Uterus (tissue), 3 donors: ENCODE measurements at regions not wholly inside any gene's neighbourhood (a gene's known extent, or its start where the extent isn't known, plus 50 kb on each side); places are given as distances from the start of the nearest gene placed in this dataset.
"Not testable (repeated sequence)": the region's sequence is repeated elsewhere in the genome, so short reads cannot be mapped to it uniquely, and the experiment has no call there.

Experiments used
- DNase-seq, 2 donors: peaks; one replicate each; pipeline ENCODE4 v3.0.0-alpha.2; 2019 to 2020
- H3K27ac ChIP-seq, 2 donors: fragments of 200-600 bp; sonication (generic); 1 replicate in 1 of 2; 2 replicates in 1 of 2; pipeline ENCODE4 v1.5.1; 2016 to 2018
- H3K27me3 ChIP-seq, 2 donors: fragments of 200-600 bp; sonication (generic); one replicate each; pipeline ENCODE4 v1.5.1; 2018 to 2019; ENCODE audit warnings: control low read depth in 1 of 2
- H3K36me3 ChIP-seq, 2 donors: fragments of 200-600 bp; sonication (generic); one replicate each; pipeline ENCODE4 v1.5.1; 2019; ENCODE audit warnings: control low read depth in 1 of 2
- H3K4me1 ChIP-seq, 2 donors: fragments of 200-600 bp; sonication (generic); one replicate each; pipeline ENCODE4 v1.5.1; 2018 to 2019; ENCODE audit warnings: control low read depth in 1 of 2
- H3K4me3 ChIP-seq, 2 donors: fragments of 200-600 bp; sonication (generic); 1 replicate in 1 of 2; 2 replicates in 1 of 2; pipeline ENCODE4 v1.5.1; 2018 to 2019; ENCODE audit warnings: mild to moderate bottlenecking in 1 of 2
- H3K9me3 ChIP-seq, 2 donors: fragments of 200-600 bp; sonication (generic); one replicate each; pipeline ENCODE4 v1.5.1; 2019; ENCODE audit warnings: control low read depth in 1 of 2
- CTCF ChIP-seq, 4 experiments: fragments of 200-600 bp in 2 of 4; fragments of 450-650 bp in 2 of 4; sonication (generic) in 2 of 4; IDR thresholded peaks; one replicate each; pipeline ENCODE4 v1.5.1; 2016 to 2019; ENCODE audit warnings: antibody characterized with exemption in 4 of 4, mild to moderate bottlenecking in 2 of 4, moderate library complexity in 1 of 4
- POLR2A ChIP-seq, 2 donors: fragments of 450-650 bp; IDR thresholded peaks; one replicate each; pipeline ENCODE4 v1.6.1; 2016; ENCODE audit warnings: antibody characterized with exemption in 2 of 2, mild to moderate bottlenecking in 1 of 2, moderate library complexity in 1 of 2
- intact Hi-C: fragments of 100-400 bp; cut with DNase I; formaldehyde crosslinking; loops from one replicate; pipeline ENCODE4 v1.15.1; 2023; ENCODE audit warnings: low total_unique reads
- donor health status: DM: yes; HTN: yes; CAD: no.

GRCh38 chr5:85000671-85001070 is 616.0 kb upstream of the EDIL3 start:
- H3K27ac ChIP-seq, result no peak overlapping the region
- H3K4me1 ChIP-seq, result no peaks in the 10 kb centered on the region
- intact Hi-C loops, result no loop called here
- no peaks in the 10 kb centered on the region for H3K27me3 ChIP-seq
- TF ChIP-seq POLR2A (IDR thresholded peaks at IDR 0.05) (no peak), CTCF (IDR thresholded peaks at IDR 0.05) (no peak)
- DNase-seq, result no peak
- H3K9me3 ChIP-seq, result no peaks in the 10 kb centered on the region
- no peaks in the 10 kb centered on the region for H3K36me3 ChIP-seq
- no peak overlapping the region for H3K4me3 ChIP-seq

GRCh38 chr5:85002026-85002425 is 617.3 kb upstream of the EDIL3 start:
- H3K27ac ChIP-seq, H3K4me3 ChIP-seq, H3K27me3 ChIP-seq, H3K36me3 ChIP-seq, intact Hi-C loops, H3K9me3 ChIP-seq, H3K4me1 ChIP-seq, DNase-seq: not testable (repeated sequence)

DNA sequence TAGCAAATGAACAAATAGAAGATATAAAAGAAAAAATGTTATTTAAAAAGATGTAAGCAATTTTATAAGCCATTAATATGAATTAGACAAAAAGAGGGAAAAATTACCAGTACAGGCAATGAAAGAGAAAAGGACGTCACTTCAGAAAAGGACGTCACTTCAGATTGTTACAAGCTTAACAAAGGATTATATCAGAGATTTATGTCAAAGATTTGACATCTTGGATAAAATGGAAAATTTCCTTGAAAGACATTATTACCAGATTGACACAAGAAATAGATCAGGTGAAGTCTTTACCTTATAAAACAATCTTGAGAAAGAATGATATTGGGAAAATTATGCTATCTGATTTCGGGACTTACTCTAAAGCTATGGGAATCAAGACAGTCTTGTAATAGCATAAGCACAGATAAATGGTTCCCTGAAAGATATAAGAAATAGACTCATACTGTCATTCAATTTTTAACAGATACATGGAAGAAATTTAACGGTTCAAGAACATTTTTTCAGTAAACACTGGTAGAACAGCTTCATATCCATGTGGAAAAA is 625.4 kb upstream of the EDIL3 start:
- intact Hi-C loops, result no loop called here
- Histone ChIP-seq H3K4me3 (no peak overlapping the region), H3K36me3 (no peaks in the 10 kb centered on the region), H3K9me3 (no peaks in the 10 kb centered on the region), H3K27ac (no peak overlapping the region), H3K27me3 (no peaks in the 10 kb centered on the region), H3K4me1 (no peaks in the 10 kb centered on the region)
- TF ChIP-seq POLR2A (IDR thresholded peaks at IDR 0.05) (no peak), CTCF (IDR thresholded peaks at IDR 0.05) (no peak)
- DNase-seq, result no peak

GRCh38 chr5:85017261-85017660 is 632.6 kb upstream of the EDIL3 start:
- intact Hi-C loops, result no loop called here
- no peaks in the 10 kb centered on the region for H3K4me1 ChIP-seq
- H3K27ac ChIP-seq, result no peak overlapping the region
- no peak for DNase-seq
- H3K9me3 ChIP-seq, result no peaks in the 10 kb centered on the region
- TF ChIP-seq POLR2A (IDR thresholded peaks at IDR 0.05) (no peak), CTCF (IDR thresholded peaks at IDR 0.05) (no peak)
- no peaks in the 10 kb centered on the region for H3K27me3 ChIP-seq
- no peak overlapping the region for H3K4me3 ChIP-seq
- H3K36me3 ChIP-seq, result no peaks in the 10 kb centered on the region

GRCh38 chr5:85030316-85031084 is 645.8 kb upstream of the EDIL3 start:
- Histone ChIP-seq H3K9me3 (no peaks in the 10 kb centered on the region), H3K4me1 (no peaks in the 10 kb centered on the region), H3K27me3 (no peaks in the 10 kb centered on the region), H3K27ac (no peak overlapping the region), H3K4me3 (no peak overlapping the region), H3K36me3 (peaks cover 0 to 3% of the 10 kb centered on the region in 2 donors)
- intact Hi-C loops, result no loop called here
- DNase-seq, result no peak
- TF ChIP-seq POLR2A (IDR thresholded peaks at IDR 0.05) (no peak), CTCF (IDR thresholded peaks at IDR 0.05) (no peak)
